RKO (cell line): ENCODE measurements at regions not wholly inside any gene's neighbourhood (a gene's known extent, or its start where the extent isn't known, plus 50 kb on each side); places are given as distances from the start of the nearest gene placed in this dataset.
A peak's percentile ranks its signal among the peaks of the same experiment; 100 is the strongest.
"Not testable (repeated sequence)": the region's sequence is repeated elsewhere in the genome, so short reads cannot be mapped to it uniquely, and the experiment has no call there.

Experiments
- DNase-seq: peaks from one replicate; pipeline ENCODE4 v3.0.0-alpha.2; 2016; ENCODE audit warnings: low spot score

- no peak for DNase-seq
These were observed 64.7 kb upstream of the CCDC39 start for GRCh38 chr3:180743813-180744590.

GRCh38 chr3:180747805-180748361 lies 68.6 kb upstream of the CCDC39 start:
- DNase-seq: no peak

DNA sequence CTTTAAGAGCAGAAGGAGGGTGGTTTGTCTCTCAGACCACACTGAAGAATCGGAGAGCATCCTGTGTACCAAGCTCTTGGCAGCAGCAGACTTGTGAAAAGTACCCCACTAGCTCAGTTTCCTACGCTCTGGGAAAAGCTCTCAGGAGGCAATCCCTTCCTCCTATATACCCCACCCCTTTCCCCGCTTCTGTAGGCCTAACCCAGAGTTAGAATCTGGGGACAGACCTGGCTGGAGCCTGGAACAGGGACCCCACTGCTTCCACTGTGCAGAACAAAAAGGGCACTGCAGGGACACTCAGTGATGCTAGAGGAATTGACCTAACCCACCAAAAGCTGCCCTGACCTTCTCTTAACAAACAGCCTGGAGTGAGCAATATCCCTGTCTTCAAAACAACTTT lies 70.0 kb upstream of the CCDC39 start:
- DNase-seq: no peak

- no peak for DNase-seq
These were observed 70.5 kb upstream of the CCDC39 start for GRCh38 chr3:180749796-180750195.

DNA sequence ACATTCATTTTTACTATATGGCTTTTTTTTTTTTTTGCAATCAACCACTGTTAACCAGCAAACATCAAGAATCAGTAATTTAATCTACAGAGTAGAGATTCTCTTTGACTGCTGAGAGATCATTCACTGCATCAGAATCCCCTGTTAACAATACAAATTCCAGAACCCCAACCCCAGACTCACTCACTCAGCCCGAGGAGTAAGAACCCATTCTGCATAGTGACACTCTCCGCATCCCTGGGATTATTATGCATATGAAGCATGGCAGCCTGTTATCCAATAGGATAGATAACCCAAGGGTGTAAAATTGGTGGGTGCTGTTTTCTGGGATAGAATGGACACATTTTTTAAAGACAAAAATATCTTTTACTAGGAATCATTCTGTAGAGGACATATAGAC lies 76.3 kb upstream of the CCDC39 start:
- DNase-seq: no peak

DNA sequence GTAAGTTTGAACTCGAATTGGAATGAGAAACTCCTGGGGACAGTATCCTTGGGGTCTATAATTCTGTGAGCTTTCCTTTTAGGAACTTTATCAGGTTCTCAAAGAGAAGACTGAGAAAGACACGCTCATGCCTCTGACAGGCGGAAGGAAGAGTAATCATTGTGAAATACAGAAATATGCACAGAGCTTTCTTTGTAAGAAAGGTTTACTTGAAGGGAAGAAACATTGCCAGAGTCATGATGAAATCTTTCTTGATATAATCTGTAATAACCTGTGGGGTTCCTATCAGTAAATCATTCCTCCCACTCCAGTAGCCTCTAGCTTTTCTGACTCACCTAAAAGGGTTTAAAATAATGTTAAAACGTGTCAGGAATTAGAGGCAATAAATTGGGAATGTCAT lies 83.6 kb upstream of the CCDC39 start:
- no peak for DNase-seq

DNA sequence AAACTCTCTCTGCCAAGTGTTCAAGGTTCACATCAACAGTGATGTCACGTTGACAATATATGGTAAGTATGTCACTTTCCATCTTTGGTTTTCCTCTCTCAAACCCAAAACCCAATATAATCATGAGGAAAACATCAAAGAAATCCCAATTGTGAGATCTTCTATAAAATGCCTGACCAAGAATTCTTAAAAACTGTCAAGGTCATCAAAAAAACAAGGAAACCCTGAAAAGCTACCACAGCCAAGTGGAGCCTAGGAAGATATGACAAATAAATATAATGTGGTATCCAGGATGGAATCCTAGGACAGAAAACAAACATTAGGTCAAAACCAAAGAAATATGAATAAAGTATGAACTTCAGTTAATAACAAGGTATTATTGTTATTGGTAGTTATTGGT lies 85.2 kb upstream of the CCDC39 start:
- no peak for DNase-seq

GRCh38 chr3:180770639-180771038 lies 91.3 kb upstream of the CCDC39 start:
- DNase-seq: no peak

DNA sequence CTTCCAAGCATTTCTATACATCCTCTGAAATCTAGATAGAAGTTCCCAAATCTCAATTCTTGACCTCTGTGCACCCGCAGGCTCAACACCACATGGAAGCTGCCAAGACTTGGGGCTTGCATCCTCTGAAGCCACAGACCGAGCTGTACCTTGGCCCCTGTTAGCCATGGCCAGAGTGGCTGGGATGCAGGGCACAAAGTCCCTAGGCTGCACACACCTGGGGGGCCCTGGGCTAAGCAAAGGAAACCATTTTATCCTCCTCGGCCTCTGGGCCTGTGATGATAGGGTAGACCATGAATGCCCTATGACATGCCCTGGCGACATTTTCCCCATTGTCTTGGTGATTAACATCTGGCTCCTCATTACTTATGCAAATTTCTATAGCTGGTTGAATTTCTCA lies 97.1 kb upstream of the CCDC39 start:
- no peak for DNase-seq

GRCh38 chr3:180782195-180782984 lies 103.1 kb upstream of the CCDC39 start:
- DNase-seq: no peak

GRCh38 chr3:180786227-180786626 lies 106.9 kb upstream of the CCDC39 start:
- not testable (repeated sequence) for DNase-seq

DNA sequence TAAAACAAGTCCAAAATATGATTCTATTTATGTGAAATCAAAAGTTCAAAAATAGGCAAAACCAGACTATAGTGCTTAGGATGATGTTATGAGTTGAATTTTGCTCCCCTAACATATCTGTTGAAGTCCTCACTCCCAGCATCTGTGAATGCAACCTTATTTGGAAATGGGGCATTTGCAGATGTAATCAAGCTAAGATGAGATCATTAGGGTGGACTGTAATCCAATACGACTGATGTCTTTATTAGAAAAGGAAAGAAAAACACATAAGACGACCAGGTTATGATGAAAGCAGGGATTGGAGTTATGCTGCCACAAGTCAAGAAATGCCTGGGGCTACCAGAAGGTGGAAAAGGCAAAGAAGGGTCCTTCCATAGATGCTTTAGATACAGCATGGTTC lies 110.5 kb upstream of the CCDC39 start:
- DNase-seq: no peak

GRCh38 chr3:180798197-180798596 lies 114.3 kb upstream of the FXR1 start:
- no peak for DNase-seq

- peak; percentile 64 for DNase-seq
These were observed 109.6 kb upstream of the FXR1 start for GRCh38 chr3:180802837-180803236.

- DNase-seq: peak; percentile 44
These were observed 107.6 kb upstream of the FXR1 start for GRCh38 chr3:180804916-180805315.

DNA sequence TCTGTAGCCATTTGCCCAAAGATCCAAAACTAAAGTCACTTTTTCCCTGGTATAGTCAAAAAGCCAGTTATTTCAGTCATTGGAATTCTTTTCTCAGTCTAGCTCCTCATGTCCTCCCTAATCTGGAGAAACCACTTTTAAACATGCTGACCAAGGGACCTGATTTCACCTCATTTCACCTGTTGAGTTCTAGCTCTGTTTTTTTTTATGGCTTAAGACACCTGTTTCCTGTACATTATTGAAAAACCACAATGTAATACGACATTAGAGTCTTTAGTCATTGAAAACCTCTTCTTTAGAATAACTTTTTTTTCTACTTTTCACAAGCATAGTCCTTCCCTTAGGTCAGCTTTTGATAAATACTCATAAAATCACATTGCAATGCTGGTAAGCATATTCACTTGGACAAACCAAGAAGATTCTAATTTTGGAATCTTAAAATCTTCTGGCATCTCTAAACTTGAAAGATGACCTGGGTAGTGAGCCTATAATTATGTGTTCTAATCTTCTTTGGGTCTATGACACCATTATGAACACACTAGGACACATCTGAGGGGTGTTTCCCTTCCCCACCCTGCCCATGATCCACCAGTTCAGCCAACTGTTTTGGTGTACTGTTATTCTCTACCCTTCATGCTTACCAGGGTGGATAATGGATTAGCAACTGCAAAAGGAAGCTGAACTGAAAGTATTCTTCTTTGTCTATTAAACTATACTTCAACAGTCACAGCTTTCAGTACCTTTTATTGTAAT lies 103.5 kb upstream of the FXR1 start:
- DNase-seq: no peak

DNA sequence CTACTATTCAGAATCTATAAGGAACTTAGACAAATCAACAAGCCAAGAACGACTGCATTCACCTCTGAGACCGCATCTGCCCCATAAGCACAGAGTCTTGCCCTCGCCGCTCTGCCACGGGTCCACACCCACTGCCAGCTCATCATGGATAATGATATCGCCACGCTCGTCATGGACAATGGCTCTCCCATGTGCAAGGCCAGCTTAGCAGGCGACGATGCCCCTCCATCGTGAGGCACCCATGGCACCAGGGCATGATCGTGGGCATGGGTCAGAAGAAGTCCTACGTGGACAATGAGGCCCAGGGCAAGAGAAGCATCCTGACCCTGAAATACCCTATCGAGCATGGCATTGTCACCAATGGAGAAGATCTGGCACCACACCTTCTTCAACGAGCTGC lies 92.1 kb upstream of the FXR1 start:
- no peak for DNase-seq

- no peak for DNase-seq
These were observed 86.5 kb upstream of the FXR1 start for GRCh38 chr3:180825964-180826363.

DNA sequence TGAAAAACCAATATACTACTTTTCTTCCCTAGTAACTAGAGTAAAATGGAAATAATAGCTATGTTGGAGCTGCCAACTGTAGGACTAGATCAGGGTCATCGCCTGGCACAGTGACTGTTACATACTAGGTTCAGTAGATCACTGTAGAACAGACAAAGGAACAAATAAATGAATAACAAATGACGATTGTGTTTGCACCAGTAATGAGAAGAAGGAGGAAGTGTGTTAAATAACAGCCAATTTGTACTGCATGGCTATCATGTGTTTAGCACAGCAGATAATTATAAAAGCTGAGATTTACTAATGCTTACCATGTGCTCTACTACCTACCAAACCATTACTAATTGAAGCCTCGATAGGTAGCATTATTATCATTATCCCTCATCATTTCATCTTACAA lies 85.3 kb upstream of the FXR1 start:
- DNase-seq: no peak

DNA sequence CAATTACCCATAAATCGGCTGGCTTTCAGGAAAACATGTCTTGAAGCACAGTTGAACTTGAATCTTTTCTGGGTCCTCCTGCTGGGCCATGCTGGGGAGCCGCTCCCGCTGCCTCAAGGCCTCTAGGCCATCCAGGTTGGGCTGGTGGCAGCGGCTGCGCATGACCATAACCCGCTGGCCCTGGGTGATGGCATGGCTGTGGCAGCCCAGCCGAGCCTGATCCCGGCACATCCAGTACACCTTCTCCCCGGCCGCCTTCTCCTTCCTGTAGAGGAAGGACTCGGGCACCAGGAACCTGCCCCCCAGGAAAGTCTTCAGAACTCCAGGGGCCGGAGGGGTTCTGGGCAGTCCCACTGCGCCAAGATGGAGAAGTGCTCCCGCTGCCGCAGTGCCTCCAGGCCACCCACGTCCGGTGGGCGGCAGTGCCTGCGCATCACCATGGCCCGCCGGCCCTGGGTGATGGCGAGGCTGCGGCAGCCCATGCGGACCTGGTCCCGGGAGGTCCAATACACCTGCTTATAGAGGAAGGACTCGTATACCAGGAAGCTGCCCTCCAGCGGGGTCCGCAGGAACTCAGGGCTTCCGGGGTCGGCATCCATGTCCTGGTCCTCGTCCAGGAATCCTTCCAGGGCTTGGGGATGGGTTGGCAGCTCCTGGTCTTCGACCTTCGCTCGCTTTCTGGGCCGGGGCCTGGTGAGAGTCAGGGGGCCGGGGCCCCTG lies 84.3 kb upstream of the FXR1 start:
- no peak for DNase-seq

- no peak for DNase-seq
These were observed 83.6 kb upstream of the FXR1 start for GRCh38 chr3:180828723-180829408.
